Neural cell (in vitro differentiated cells): ENCODE measurements at regions not wholly inside any gene's neighbourhood (a gene's known extent, or its start where the extent isn't known, plus 50 kb on each side); places are given as distances from the start of the nearest gene placed in this dataset.

ENCODE experiments used
- H2AFZ ChIP-seq: fragments of 200-600, 300-800 bp; sonication (generic), shearing (Covaris generic); 2 replicates; pipeline ENCODE4 v1.6.0; 2014; ENCODE audit warnings: low read depth, mild to moderate bottlenecking, antibody characterized with exemption, low read length, moderate library complexity
- H3F3A ChIP-seq: fragments of 200-600 bp; shearing (Covaris generic); 2 replicates; pipeline ENCODE4 v1.6.1; 2016; ENCODE audit warnings: mild to moderate bottlenecking, moderate library complexity, mixed read lengths, antibody characterized with exemption, low read length; ENCODE audit not compliant: insufficient read depth, poor library complexity, severe bottlenecking
- H3K27ac ChIP-seq: fragments of 200-600, 300-800 bp; sonication (generic), shearing (Covaris generic); 2 replicates; pipeline ENCODE4 v1.5.1; 2014; ENCODE audit warnings: mild to moderate bottlenecking, low read length, moderate library complexity
- H3K27me3 ChIP-seq: fragments of 300-800, 200-600 bp; sonication (generic), shearing (Covaris generic); 2 replicates; pipeline ENCODE4 v1.6.0; 2014; ENCODE audit warnings: mild to moderate bottlenecking, low read depth, low read length, moderate library complexity; ENCODE audit not compliant: insufficient read depth
- H3K36me3 ChIP-seq: fragments of 300-800, 200-600 bp; sonication (generic), shearing (Covaris generic); 2 replicates; pipeline ENCODE4 v1.5.1; 2014; ENCODE audit warnings: mild to moderate bottlenecking, antibody characterized with exemption, low read length, moderate library complexity; ENCODE audit not compliant: insufficient read depth
- H3K4me2 ChIP-seq: fragments of 300-800, 200-600 bp; sonication (generic), shearing (Covaris generic); 2 replicates; pipeline ENCODE4 v1.6.0; 2014; ENCODE audit warnings: mild to moderate bottlenecking, low read length
- H3K4me3 ChIP-seq: fragments of 300-800, 200-600 bp; sonication (generic), shearing (Covaris generic); 2 replicates; pipeline ENCODE4 v1.5.1; 2014; ENCODE audit warnings: mild to moderate bottlenecking, low read length, moderate library complexity
- H3K79me2 ChIP-seq: fragments of 200-600 bp; shearing (Covaris generic); replicated peaks from 2 replicates; pipeline ENCODE4 v1.6.0; 2014; ENCODE audit warnings: mild to moderate bottlenecking, low read length, moderate library complexity; ENCODE audit not compliant: insufficient read depth
- H3K9ac ChIP-seq: fragments of 300-800, 200-600 bp; sonication (generic), shearing (Covaris generic); 2 replicates; pipeline ENCODE4 v1.6.1; 2016; ENCODE audit warnings: mild to moderate bottlenecking, low read length, mixed read lengths
- H3K9me2 ChIP-seq: fragments of 200-600 bp; shearing (Covaris generic); 2 replicates; pipeline ENCODE4 v1.6.1; 2016; ENCODE audit warnings: mild to moderate bottlenecking, low read length, mixed read lengths; ENCODE audit not compliant: insufficient read depth
- H3K9me3 ChIP-seq: fragments of 200-600, 300-800 bp; sonication (generic), shearing (Covaris generic); 2 replicates; pipeline ENCODE4 v1.6.1; 2016; ENCODE audit warnings: mild to moderate bottlenecking, mixed run types, low read length, moderate library complexity, mixed read lengths
- H4K20me1 ChIP-seq: fragments of 200-600 bp; shearing (Covaris generic); 2 replicates; pipeline ENCODE4 v1.6.1; 2016; ENCODE audit warnings: mild to moderate bottlenecking, mixed run types; ENCODE audit not compliant: insufficient read depth
- CTCF ChIP-seq: fragments of 450-650 bp; IDR thresholded peaks from 2 replicates; pipeline ENCODE4 v1.5.1; 2014; ENCODE audit warnings: antibody characterized with exemption, mild to moderate bottlenecking, moderate library complexity; ENCODE audit not compliant: poor library complexity, severe bottlenecking
- EP300 ChIP-seq: fragments of 450-650 bp; conservative IDR thresholded peaks from 2 replicates; pipeline ENCODE4 v1.6.1; 2014; ENCODE audit warnings: antibody characterized with exemption, mild to moderate bottlenecking, moderate library complexity; ENCODE audit not compliant: poor library complexity, severe bottlenecking
- EZH2 ChIP-seq: fragments of 200-600, 300-800 bp; shearing (Covaris generic), sonication (generic); IDR thresholded peaks from 2 replicates; pipeline ENCODE4 v1.6.1; 2014; ENCODE audit warnings: antibody characterized with exemption, low read length, borderline replicate concordance, mild to moderate bottlenecking; ENCODE audit not compliant: insufficient read depth, poor library complexity, severe bottlenecking
- MXI1 ChIP-seq: fragments of 450-650 bp; conservative IDR thresholded peaks from 2 replicates; pipeline ENCODE4 v1.6.1; 2014; ENCODE audit warnings: antibody characterized with exemption, mild to moderate bottlenecking; ENCODE audit not compliant: poor library complexity, severe bottlenecking
- POLR2AphosphoS5 ChIP-seq: IDR thresholded peaks from 2 replicates; pipeline ENCODE4 v1.6.1; 2012
- RAD21 ChIP-seq: fragments of 450-650 bp; conservative IDR thresholded peaks from 2 replicates; pipeline ENCODE4 v1.6.1; 2014; ENCODE audit warnings: antibody characterized with exemption, mild to moderate bottlenecking, moderate library complexity
- SMC3 ChIP-seq: fragments of 450-650 bp; conservative IDR thresholded peaks from 2 replicates; pipeline ENCODE4 v1.6.1; 2014; ENCODE audit warnings: antibody characterized with exemption, mild to moderate bottlenecking, moderate library complexity; ENCODE audit not compliant: poor library complexity
- TAF1 ChIP-seq: IDR thresholded peaks from 2 replicates; pipeline ENCODE4 v1.6.1; 2012; ENCODE audit warnings: low read depth
- TF ChIP-seq, protein P1 (sequence below): IDR thresholded peaks from 2 replicates; pipeline ENCODE4 v1.6.1; 2012; ENCODE audit warnings: borderline replicate concordance

GRCh38 chr2:150133623-150134022, 353.8 kb downstream of the RND3 start:
- H3K9ac ChIP-seq: no peak overlapping the region

GRCh38 chr2:150129921-150130575, 357.4 kb downstream of the RND3 start:
- H3K9me3 ChIP-seq: no peaks in the 10 kb centered on the region

More at GRCh38 chr2:150133623-150134022, 353.8 kb downstream of the RND3 start:
- H3K36me3 ChIP-seq: no peaks in the 10 kb centered on the region
- no peak overlapping the region for H3K4me3 ChIP-seq
- no peaks in the 10 kb centered on the region for H3K9me3 ChIP-seq
- H3K27me3 ChIP-seq: no peaks in the 10 kb centered on the region
- no peaks in the 10 kb centered on the region for H3K79me2 ChIP-seq
- H4K20me1 ChIP-seq: no peaks in the 10 kb centered on the region
- no peaks in the 10 kb centered on the region for H3K9me2 ChIP-seq
- no peak overlapping the region for H3K4me2 ChIP-seq
- H3K27ac ChIP-seq: no peak overlapping the region
- no peak overlapping the region for H2AFZ ChIP-seq
- H3F3A ChIP-seq: no peaks in the 10 kb centered on the region
- TF ChIP-seq SMC3: no peak
- TF ChIP-seq, protein P1, sequence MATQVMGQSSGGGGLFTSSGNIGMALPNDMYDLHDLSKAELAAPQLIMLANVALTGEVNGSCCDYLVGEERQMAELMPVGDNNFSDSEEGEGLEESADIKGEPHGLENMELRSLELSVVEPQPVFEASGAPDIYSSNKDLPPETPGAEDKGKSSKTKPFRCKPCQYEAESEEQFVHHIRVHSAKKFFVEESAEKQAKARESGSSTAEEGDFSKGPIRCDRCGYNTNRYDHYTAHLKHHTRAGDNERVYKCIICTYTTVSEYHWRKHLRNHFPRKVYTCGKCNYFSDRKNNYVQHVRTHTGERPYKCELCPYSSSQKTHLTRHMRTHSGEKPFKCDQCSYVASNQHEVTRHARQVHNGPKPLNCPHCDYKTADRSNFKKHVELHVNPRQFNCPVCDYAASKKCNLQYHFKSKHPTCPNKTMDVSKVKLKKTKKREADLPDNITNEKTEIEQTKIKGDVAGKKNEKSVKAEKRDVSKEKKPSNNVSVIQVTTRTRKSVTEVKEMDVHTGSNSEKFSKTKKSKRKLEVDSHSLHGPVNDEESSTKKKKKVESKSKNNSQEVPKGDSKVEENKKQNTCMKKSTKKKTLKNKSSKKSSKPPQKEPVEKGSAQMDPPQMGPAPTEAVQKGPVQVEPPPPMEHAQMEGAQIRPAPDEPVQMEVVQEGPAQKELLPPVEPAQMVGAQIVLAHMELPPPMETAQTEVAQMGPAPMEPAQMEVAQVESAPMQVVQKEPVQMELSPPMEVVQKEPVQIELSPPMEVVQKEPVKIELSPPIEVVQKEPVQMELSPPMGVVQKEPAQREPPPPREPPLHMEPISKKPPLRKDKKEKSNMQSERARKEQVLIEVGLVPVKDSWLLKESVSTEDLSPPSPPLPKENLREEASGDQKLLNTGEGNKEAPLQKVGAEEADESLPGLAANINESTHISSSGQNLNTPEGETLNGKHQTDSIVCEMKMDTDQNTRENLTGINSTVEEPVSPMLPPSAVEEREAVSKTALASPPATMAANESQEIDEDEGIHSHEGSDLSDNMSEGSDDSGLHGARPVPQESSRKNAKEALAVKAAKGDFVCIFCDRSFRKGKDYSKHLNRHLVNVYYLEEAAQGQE: no peak
- TF ChIP-seq MXI1: no peak
- no peak for TF ChIP-seq EP300
- TF ChIP-seq POLR2AphosphoS5: no peak
- TF ChIP-seq EZH2: no peak
- TF ChIP-seq RAD21: no peak
- no peak for TF ChIP-seq CTCF
- TF ChIP-seq TAF1: no peak

More at GRCh38 chr2:150129921-150130575, 357.4 kb downstream of the RND3 start:
- no peak for TF ChIP-seq RAD21
- no peak for TF ChIP-seq MXI1
- TF ChIP-seq POLR2AphosphoS5: no peak
- Histone ChIP-seq H3K9me2 (no peaks in the 10 kb centered on the region), H3K79me2 (no peaks in the 10 kb centered on the region), H4K20me1 (no peaks in the 10 kb centered on the region), H3K9ac (no peak overlapping the region), H3K27ac (no peak overlapping the region), H3K27me3 (no peaks in the 10 kb centered on the region), H3K4me3 (no peak overlapping the region), H3K36me3 (no peaks in the 10 kb centered on the region), H3F3A (no peaks in the 10 kb centered on the region), H2AFZ (no peak overlapping the region), H3K4me2 (no peak overlapping the region)
